H1 (cell line): ENCODE measurements at regions not wholly inside any gene's neighbourhood (a gene's known extent, or its start where the extent isn't known, plus 50 kb on each side); places are given as distances from the start of the nearest gene placed in this dataset.

Experiments used
- NANOG ChIP-seq: IDR thresholded peaks from 2 replicates; pipeline ENCODE4 v1.6.1; 2011; ENCODE audit warnings: low read length, low read depth, mild to moderate bottlenecking, inconsistent platforms; ENCODE audit not compliant: insufficient read depth, poor library complexity, severe bottlenecking
- NRF1 ChIP-seq: IDR thresholded peaks from 2 replicates; pipeline ENCODE4 v1.6.1; 2011; ENCODE audit warnings: mild to moderate bottlenecking, low read depth, low read length, improper control_type of control experiment
- RXRA ChIP-seq: IDR thresholded peaks from 2 replicates; pipeline ENCODE4 v1.6.1; 2011; ENCODE audit warnings: low read depth, mild to moderate bottlenecking, low read length, moderate library complexity; ENCODE audit not compliant: insufficient read depth
- SIX5 ChIP-seq: IDR thresholded peaks from 2 replicates; pipeline ENCODE4 v1.6.1; 2011; ENCODE audit warnings: mild to moderate bottlenecking, low read depth, low read length
- SP1 ChIP-seq: IDR thresholded peaks from 2 replicates; pipeline ENCODE4 v1.6.1; 2011; ENCODE audit warnings: low read depth, low read length
- TF ChIP-seq, protein P1 (sequence below): IDR thresholded peaks from 2 replicates; pipeline ENCODE4 v1.6.1; 2012; ENCODE audit warnings: inconsistent platforms

DNA sequence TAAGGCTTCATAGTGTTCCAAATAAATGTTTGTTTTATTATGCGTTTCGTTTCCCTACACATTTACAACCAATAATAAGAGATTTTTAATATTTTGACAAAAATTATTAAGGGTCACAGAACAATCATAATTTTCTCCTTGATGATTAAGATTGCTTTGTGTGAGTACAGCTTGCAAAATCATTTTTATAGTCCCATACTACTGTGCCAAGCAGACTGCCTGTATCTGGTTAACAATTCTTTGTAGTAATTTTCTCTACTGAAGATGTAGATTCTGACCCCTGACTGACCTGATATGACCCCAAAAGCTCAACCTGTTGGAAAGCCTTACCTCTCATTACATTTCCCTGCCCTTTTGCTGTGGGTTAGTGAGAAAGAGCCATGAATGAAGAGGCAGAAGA lies 311.9 kb upstream of the PIK3R1 start (continued):
- TF ChIP-seq, protein P1, sequence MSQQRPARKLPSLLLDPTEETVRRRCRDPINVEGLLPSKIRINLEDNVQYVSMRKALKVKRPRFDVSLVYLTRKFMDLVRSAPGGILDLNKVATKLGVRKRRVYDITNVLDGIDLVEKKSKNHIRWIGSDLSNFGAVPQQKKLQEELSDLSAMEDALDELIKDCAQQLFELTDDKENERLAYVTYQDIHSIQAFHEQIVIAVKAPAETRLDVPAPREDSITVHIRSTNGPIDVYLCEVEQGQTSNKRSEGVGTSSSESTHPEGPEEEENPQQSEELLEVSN = no peak
- no peak for TF ChIP-seq SIX5
- no peak for TF ChIP-seq NRF1
- no peak for TF ChIP-seq SP1
- no peak for TF ChIP-seq NANOG
- no peak for TF ChIP-seq RXRA
